PC-3 (cell line): ENCODE measurements at regions not wholly inside any gene's neighbourhood (a gene's known extent, or its start where the extent isn't known, plus 50 kb on each side); places are given as distances from the start of the nearest gene placed in this dataset.
"Not testable (repeated sequence)": the region's sequence is repeated elsewhere in the genome, so short reads cannot be mapped to it uniquely, and the experiment has no call there.

ENCODE experiments used
- ATAC-seq: fragments of 200-7000 bp; cut with Tn5 transposase; 2 replicates; pipeline ENCODE4 v1.9.1; 2020; ENCODE audit warnings: mild to moderate bottlenecking, moderate library complexity
- BruUV-seq: library from RNA; stranded (reverse); fragments of 400-500 nt; replicated peaks from 2 replicates; lab custom pipeline; 2021; lab: Mats Ljungman, UMichigan
- CTCF ChIA-PET: fragments of 300-600 bp; sonication (Branson Sonifier 250); formaldehyde crosslinking; loops from one replicate; lab custom pipeline; 2022; ENCODE audit warnings: antibody characterized with exemption; lab: Charles Lee
- POLR2A ChIA-PET: fragments of 300-600 bp; sonication (Branson Sonifier 250); formaldehyde crosslinking; loops from one replicate; lab custom pipeline; 2022; ENCODE audit warnings: antibody characterized with exemption; ENCODE audit not compliant: unreplicated experiment; lab: Charles Lee
- DNase-seq: peaks from one replicate; pipeline ENCODE4 v3.0.0-alpha.2; 2015
- H2AFZ ChIP-seq: fragments of 300-600 bp; sonication (generic); 2 replicates; pipeline ENCODE4 v1.6.0; 2016; ENCODE audit warnings: antibody characterized with exemption, low read length
- H3F3A ChIP-seq: fragments of 300-600 bp; sonication (generic); one replicate; pipeline ENCODE4 v1.6.0; 2017; ENCODE audit warnings: antibody characterized with exemption, low read length, control low read depth, mild to moderate bottlenecking; ENCODE audit not compliant: unreplicated experiment
- H3K27ac ChIP-seq: fragments of 300-600 bp; sonication (generic); 2 replicates; pipeline ENCODE4 v1.5.1; 2016; ENCODE audit warnings: mild to moderate bottlenecking, low read length
- H3K27me3 ChIP-seq: fragments of 300-600 bp; sonication (generic); 2 replicates; pipeline ENCODE4 v1.6.1; 2016; ENCODE audit warnings: low read length, mixed read lengths
- H3K36me3 ChIP-seq: fragments of 300-600 bp; sonication (generic); 2 replicates; pipeline ENCODE4 v1.6.1; 2016; ENCODE audit warnings: low read depth, mixed run types, low read length, mixed read lengths
- H3K4me1 ChIP-seq: fragments of 300-600 bp; sonication (generic); 2 replicates; pipeline ENCODE4 v1.5.1; 2016; ENCODE audit warnings: low read length; ENCODE audit not compliant: insufficient read depth
- H3K4me2 ChIP-seq: fragments of 300-600 bp; sonication (generic); 2 replicates; pipeline ENCODE4 v1.6.0; 2016; ENCODE audit warnings: low read length
- H3K4me3 ChIP-seq: fragments of 300-600 bp; sonication (generic); 2 replicates; pipeline ENCODE4 v1.5.1; 2016; ENCODE audit warnings: mild to moderate bottlenecking, low read length, mixed read lengths
- H3K79me2 ChIP-seq: fragments of 300-600 bp; sonication (generic); 2 replicates; pipeline ENCODE4 v1.6.1; 2017; ENCODE audit warnings: low read length, mixed read lengths
- H3K9ac ChIP-seq: fragments of 300-600 bp; sonication (generic); 2 replicates; pipeline ENCODE4 v1.6.0; 2016; ENCODE audit warnings: mild to moderate bottlenecking, low read length
- H3K9me2 ChIP-seq: fragments of 300-600 bp; sonication (generic); replicated peaks from 2 replicates; pipeline ENCODE4 v1.6.1; 2016; ENCODE audit warnings: mixed run types, low read length, mixed read lengths
- H3K9me3 ChIP-seq: fragments of 300-600 bp; sonication (generic); 2 replicates; pipeline ENCODE4 v1.6.1; 2016; ENCODE audit warnings: low read length, mixed read lengths
- H4K20me1 ChIP-seq: fragments of 300-600 bp; sonication (generic); 2 replicates; pipeline ENCODE4 v1.6.1; 2016; ENCODE audit warnings: low read length, mixed read lengths
- EZH2 ChIP-seq: fragments of 300-600 bp; sonication (generic); IDR thresholded peaks from one replicate; pipeline ENCODE4 v1.6.1; 2017; ENCODE audit warnings: antibody characterized with exemption, mild to moderate bottlenecking, low read length; ENCODE audit not compliant: unreplicated experiment
- EZH2phosphoT487 ChIP-seq: fragments of 300-600 bp; sonication (generic); IDR thresholded peaks from 2 replicates; pipeline ENCODE4 v1.6.1; 2018; ENCODE audit warnings: mild to moderate bottlenecking, antibody characterized with exemption, low read length, borderline replicate concordance
- intact Hi-C: fragments of 100-400 bp; cut with micrococcal nuclease; formaldehyde crosslinking; loops from 2 replicates; pipeline ENCODE4 v1.9.0; 2023
- TF ChIP-seq, protein P1 (sequence below): fragments of 300-600 bp; sonication (generic); conservative IDR thresholded peaks from 2 replicates; pipeline ENCODE4 v1.5.1; 2017; ENCODE audit warnings: antibody characterized with exemption, low read depth, mild to moderate bottlenecking, low read length

- no peak for TF ChIP-seq EZH2
- TF ChIP-seq, protein P1, sequence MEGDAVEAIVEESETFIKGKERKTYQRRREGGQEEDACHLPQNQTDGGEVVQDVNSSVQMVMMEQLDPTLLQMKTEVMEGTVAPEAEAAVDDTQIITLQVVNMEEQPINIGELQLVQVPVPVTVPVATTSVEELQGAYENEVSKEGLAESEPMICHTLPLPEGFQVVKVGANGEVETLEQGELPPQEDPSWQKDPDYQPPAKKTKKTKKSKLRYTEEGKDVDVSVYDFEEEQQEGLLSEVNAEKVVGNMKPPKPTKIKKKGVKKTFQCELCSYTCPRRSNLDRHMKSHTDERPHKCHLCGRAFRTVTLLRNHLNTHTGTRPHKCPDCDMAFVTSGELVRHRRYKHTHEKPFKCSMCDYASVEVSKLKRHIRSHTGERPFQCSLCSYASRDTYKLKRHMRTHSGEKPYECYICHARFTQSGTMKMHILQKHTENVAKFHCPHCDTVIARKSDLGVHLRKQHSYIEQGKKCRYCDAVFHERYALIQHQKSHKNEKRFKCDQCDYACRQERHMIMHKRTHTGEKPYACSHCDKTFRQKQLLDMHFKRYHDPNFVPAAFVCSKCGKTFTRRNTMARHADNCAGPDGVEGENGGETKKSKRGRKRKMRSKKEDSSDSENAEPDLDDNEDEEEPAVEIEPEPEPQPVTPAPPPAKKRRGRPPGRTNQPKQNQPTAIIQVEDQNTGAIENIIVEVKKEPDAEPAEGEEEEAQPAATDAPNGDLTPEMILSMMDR, result no peak
- no peak for TF ChIP-seq EZH2phosphoT487
- no peaks in the 10 kb centered on the region for H3K27me3 ChIP-seq
- DNase-seq (no peak), ATAC-seq (no peak)
- ChIA-PET CTCF (no interaction called here), POLR2A (no interaction called here)
- H3K9ac ChIP-seq, result no peak overlapping the region
- no peaks in the 10 kb centered on the region for H3K79me2 ChIP-seq
- BruUV-seq, result no TSS peak
- peaks cover 11% of the 10 kb centered on the region; the same call in 1 of the 2 replicates for H3K4me1 ChIP-seq
- no peaks in the 10 kb centered on the region for H3K36me3 ChIP-seq
- H3K9me2 ChIP-seq, result no peaks in the 10 kb centered on the region
- H3K9me3 ChIP-seq, result no peaks in the 10 kb centered on the region
- H3K4me2 ChIP-seq, result no peak overlapping the region
- intact Hi-C loops, result no loop called here
- no peak overlapping the region for H2AFZ ChIP-seq
- no peak overlapping the region for H3K27ac ChIP-seq
- no peaks in the 10 kb centered on the region for H4K20me1 ChIP-seq
- no peak overlapping the region for H3K4me3 ChIP-seq
- no peaks in the 10 kb centered on the region for H3F3A ChIP-seq
These were observed 102.3 kb downstream of the NPIPB11 start for GRCh38 chr16:29304251-29304650.

GRCh38 chr16:29303520-29303919 is 103.0 kb downstream of the NPIPB11 start:
- Histone ChIP-seq H3K4me2 (no peak overlapping the region), H3K9me2 (no peaks in the 10 kb centered on the region), H3K27ac (no peak overlapping the region), H3K79me2 (no peaks in the 10 kb centered on the region), H3K4me3 (no peak overlapping the region), H4K20me1 (no peaks in the 10 kb centered on the region), H3K9ac (no peak overlapping the region), H2AFZ (no peak overlapping the region), H3K4me1 (peaks cover 11% of the 10 kb centered on the region; the same call in 1 of the 2 replicates), H3K27me3 (no peaks in the 10 kb centered on the region), H3K9me3 (no peaks in the 10 kb centered on the region), H3F3A (no peaks in the 10 kb centered on the region), H3K36me3 (no peaks in the 10 kb centered on the region)
- ChIA-PET POLR2A (no interaction called here), CTCF (no interaction called here)
- intact Hi-C loops, result no loop called here
- TF ChIP-seq, protein P1, result no peak
- TF ChIP-seq EZH2 (no peak), EZH2phosphoT487 (no peak)
- no TSS peak for BruUV-seq
- no peak for ATAC-seq
- no peak for DNase-seq

GRCh38 chr16:29302976-29303375 is 103.5 kb downstream of the NPIPB11 start:
- CTCF ChIA-PET, result no interaction called here
- POLR2A ChIA-PET, result no interaction called here
- ATAC-seq, result no peak

DNA sequence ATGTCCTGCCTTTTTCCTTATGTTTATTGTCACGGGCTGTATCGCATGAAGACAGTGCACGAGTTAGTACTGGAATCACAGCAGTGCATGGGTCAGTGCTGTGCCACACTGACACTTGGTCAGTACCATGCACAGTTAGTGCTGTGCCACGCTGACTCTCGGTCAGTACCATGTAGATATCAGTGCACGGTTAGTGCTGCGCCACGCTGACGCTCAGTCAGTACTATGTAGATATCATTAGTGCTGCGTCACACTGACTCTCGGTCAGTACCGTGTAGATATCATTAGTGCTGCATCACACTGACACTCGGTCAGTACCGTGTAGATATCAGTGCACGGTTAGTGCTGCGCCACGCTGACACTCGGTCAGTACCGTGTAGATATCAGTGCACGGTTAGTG is 104.1 kb downstream of the NPIPB11 start:
- H3K4me2 ChIP-seq, POLR2A ChIA-PET, DNase-seq, H3K36me3 ChIP-seq, H3K9ac ChIP-seq, H3K27me3 ChIP-seq, H3K9me2 ChIP-seq, CTCF ChIA-PET, ATAC-seq, H3F3A ChIP-seq, H3K4me3 ChIP-seq, H3K4me1 ChIP-seq, H3K79me2 ChIP-seq, BruUV-seq, H3K9me3 ChIP-seq, H2AFZ ChIP-seq, H4K20me1 ChIP-seq, H3K27ac ChIP-seq, intact Hi-C loops: not testable (repeated sequence)

More at GRCh38 chr16:29302976-29303375, 103.5 kb downstream of the NPIPB11 start:
- no peaks in the 10 kb centered on the region for H3K27me3 ChIP-seq
- no peak overlapping the region for H3K9ac ChIP-seq
- peaks cover 6% of the 10 kb centered on the region; the same call in 1 of the 2 replicates for H3K4me1 ChIP-seq
- no peaks in the 10 kb centered on the region for H3K9me2 ChIP-seq
- H2AFZ ChIP-seq, result no peak overlapping the region
- no peak for DNase-seq
- H3K9me3 ChIP-seq, result no peaks in the 10 kb centered on the region
- no peaks in the 10 kb centered on the region for H3F3A ChIP-seq
- no TSS peak for BruUV-seq
- H3K4me3 ChIP-seq, result no peak overlapping the region
- H3K36me3 ChIP-seq, result no peaks in the 10 kb centered on the region
- H3K79me2 ChIP-seq, result no peaks in the 10 kb centered on the region
- TF ChIP-seq EZH2phosphoT487, result no peak
- TF ChIP-seq EZH2, result no peak
- TF ChIP-seq, protein P1, result no peak
- intact Hi-C loops, result no loop called here
- H4K20me1 ChIP-seq, result no peaks in the 10 kb centered on the region
- H3K4me2 ChIP-seq, result no peak overlapping the region
- no peak overlapping the region for H3K27ac ChIP-seq
